AG04449 (cell line): ENCODE measurements at regions not wholly inside any gene's neighbourhood (a gene's known extent, or its start where the extent isn't known, plus 50 kb on each side); places are given as distances from the start of the nearest gene placed in this dataset.

Source experiments
- CTCF ChIA-PET: fragments of 350-600 bp; formaldehyde crosslinking; extraction: SDS; loops from one replicate; lab custom pipeline; 2021; ENCODE audit warnings: antibody characterized with exemption; lab: Yijun Ruan, JAX
- POLR2A ChIA-PET: fragments of 400-600, 350-600 bp; formaldehyde crosslinking; extraction: SDS; loops from one replicate; lab custom pipeline; 2020; ENCODE audit warnings: antibody characterized with exemption, inconsistent platforms; lab: Yijun Ruan, JAX
- DNase-seq: peaks from one replicate; pipeline ENCODE4 v3.0.0-alpha.2; 2010; ENCODE audit warnings: low read depth, low spot score
- H3K4me3 ChIP-seq: 2 replicates; pipeline ENCODE4 v1.5.1; 2011; ENCODE audit warnings: low read depth, mild to moderate bottlenecking, control low read depth, low read length
- CTCF ChIP-seq: IDR thresholded peaks from one replicate; pipeline ENCODE4 v1.5.1; 2011; ENCODE audit warnings: mild to moderate bottlenecking, moderate library complexity, low read length, control low read depth, inconsistent platforms; ENCODE audit not compliant: insufficient read depth; ENCODE audit errors: missing control alignments

- no peak for TF ChIP-seq CTCF
- no peak overlapping the region for H3K4me3 ChIP-seq
- DNase-seq: no peak
- ChIA-PET CTCF (interaction anchor here (0.9 to 2.1 kb wide), 2 partner anchors 10 to 12 kb away, joined by 3 to 6 read pairs; no protein-coding TSS in a partner anchor), POLR2A (interaction anchor here (1.0 kb wide), 1 partner anchor 20 kb away, joined by 3 read pairs; no protein-coding TSS in a partner anchor)
These were observed 99.1 kb upstream of the ABCA1 start for GRCh38 chr9:105027084-105027483.

- no peak for DNase-seq
- ChIA-PET CTCF (interaction anchor here (0.6 to 0.7 kb wide), 2 partner anchors 8 to 13 kb away, joined by 3 read pairs; no protein-coding TSS in a partner anchor), POLR2A (no interaction called here)
- no peak for TF ChIP-seq CTCF
- H3K4me3 ChIP-seq: no peak overlapping the region
These were observed 102.3 kb upstream of the ABCA1 start for GRCh38 chr9:105030285-105030684.

GRCh38 chr9:105037139-105037538, 109.2 kb upstream of the ABCA1 start:
- ChIA-PET POLR2A (no interaction called here), CTCF (interaction anchor here (0.7 kb wide), 1 partner anchor 10 kb away, joined by 3 read pairs; no protein-coding TSS in a partner anchor)
- no peak for DNase-seq
- H3K4me3 ChIP-seq: no peak overlapping the region
- no peak for TF ChIP-seq CTCF

- CTCF ChIA-PET: interaction anchor here (0.8 to 1.0 kb wide), 2 partner anchors 8 to 11 kb away, joined by 3 read pairs; no protein-coding TSS in a partner anchor
- TF ChIP-seq CTCF: no peak
- POLR2A ChIA-PET: no interaction called here
These were observed 110.1 kb upstream of the ABCA1 start for GRCh38 chr9:105038051-105038450.

GRCh38 chr9:105039175-105039799, 111.3 kb upstream of the ABCA1 start:
- TF ChIP-seq CTCF: no peak
- DNase-seq: no peak
- no peak overlapping the region for H3K4me3 ChIP-seq
- ChIA-PET CTCF (interaction anchor here (0.7 to 1.0 kb wide), 2 partner anchors 9 to 35 kb away, joined by 3 read pairs; no protein-coding TSS in a partner anchor), POLR2A (no interaction called here)

More at GRCh38 chr9:105038051-105038450, 110.1 kb upstream of the ABCA1 start:
- H3K4me3 ChIP-seq: no peak overlapping the region
- DNase-seq: no peak

GRCh38 chr9:105043370-105043936, 115.5 kb upstream of the ABCA1 start:
- no peak for TF ChIP-seq CTCF
- POLR2A ChIA-PET: no interaction called here
- no peak for DNase-seq
- CTCF ChIA-PET: no interaction called here
- no peak overlapping the region for H3K4me3 ChIP-seq
